HEK293T (cell line): ENCODE measurements at regions not wholly inside any gene's neighbourhood (a gene's known extent, or its start where the extent isn't known, plus 50 kb on each side); places are given as distances from the start of the nearest gene placed in this dataset.
"Not testable (repeated sequence)": the region's sequence is repeated elsewhere in the genome, so short reads cannot be mapped to it uniquely, and the experiment has no call there.

Experiments used
- CTCF ChIA-PET: fragments of 350-600 bp; formaldehyde crosslinking; extraction: SDS; loops from one replicate; lab custom pipeline; 2021; ENCODE audit warnings: antibody characterized with exemption, inconsistent platforms; lab: Yijun Ruan, JAX
- POLR2A ChIA-PET: fragments of 350-600 bp; formaldehyde crosslinking; extraction: SDS; loops from one replicate; lab custom pipeline; 2020; ENCODE audit warnings: antibody characterized with exemption, inconsistent platforms; lab: Yijun Ruan, JAX
- DNase-seq: peaks from one replicate; pipeline ENCODE4 v3.0.0; 2012; ENCODE audit warnings: mixed read lengths; ENCODE audit errors: extremely low spot score
- ARNT ChIP-seq: fragments of 450-650 bp; IDR thresholded peaks from 2 replicates; pipeline ENCODE4 v1.6.1; 2017; ENCODE audit warnings: mild to moderate bottlenecking
- BHLHE40 ChIP-seq: fragments of 450-650 bp; IDR thresholded peaks from 2 replicates; pipeline ENCODE4 v1.6.1; 2016; ENCODE audit warnings: mild to moderate bottlenecking, moderate library complexity, borderline replicate concordance
- CTBP1 ChIP-seq: fragments of 450-650 bp; IDR thresholded peaks from 2 replicates; pipeline ENCODE4 v1.6.1; 2016; ENCODE audit warnings: borderline replicate concordance
- ELF4 ChIP-seq: fragments of 450-650 bp; IDR thresholded peaks from 2 replicates; pipeline ENCODE4 v1.6.1; 2017; ENCODE audit warnings: antibody characterized with exemption
- FOXA1 ChIP-seq: fragments of 450-650 bp; IDR thresholded peaks from 2 replicates; pipeline ENCODE4 v1.6.1; 2016; ENCODE audit warnings: mild to moderate bottlenecking
- FOXK2 ChIP-seq: fragments of 450-650 bp; IDR thresholded peaks from 2 replicates; pipeline ENCODE4 v1.6.1; 2016; ENCODE audit warnings: mild to moderate bottlenecking
- FOXM1 ChIP-seq: fragments of 450-650 bp; IDR thresholded peaks from 2 replicates; pipeline ENCODE4 v1.6.1; 2017; ENCODE audit warnings: mild to moderate bottlenecking, borderline replicate concordance
- HDGF ChIP-seq: fragments of 450-650 bp; IDR thresholded peaks from 2 replicates; pipeline ENCODE4 v1.6.1; 2017; ENCODE audit warnings: antibody characterized with exemption, borderline replicate concordance
- L3MBTL2 ChIP-seq: fragments of 450-650 bp; conservative IDR thresholded peaks from 2 replicates; pipeline ENCODE4 v1.6.1; 2016; ENCODE audit warnings: mild to moderate bottlenecking
- LEF1 ChIP-seq: fragments of 450-650 bp; IDR thresholded peaks from 2 replicates; pipeline ENCODE4 v1.6.1; 2017; ENCODE audit warnings: mild to moderate bottlenecking, borderline replicate concordance
- NFRKB ChIP-seq: fragments of 450-650 bp; IDR thresholded peaks from 2 replicates; pipeline ENCODE4 v1.6.1; 2016; ENCODE audit warnings: mild to moderate bottlenecking, moderate library complexity
- SP1 ChIP-seq: fragments of 450-650 bp; IDR thresholded peaks from 2 replicates; pipeline ENCODE4 v1.6.1; 2017
- SUZ12 ChIP-seq: fragments of 450-650 bp; IDR thresholded peaks from 2 replicates; pipeline ENCODE4 v1.6.1; 2016; ENCODE audit warnings: mild to moderate bottlenecking
- TARDBP ChIP-seq: fragments of 450-650 bp; IDR thresholded peaks from 2 replicates; pipeline ENCODE4 v1.6.1; 2016
- ZNF384 ChIP-seq: fragments of 450-650 bp; IDR thresholded peaks from 2 replicates; pipeline ENCODE4 v1.6.1; 2016
- TF ChIP-seq, protein P1 (sequence below): fragments of 450-650 bp; IDR thresholded peaks from 2 replicates; pipeline ENCODE4 v1.6.1; 2016

DNA sequence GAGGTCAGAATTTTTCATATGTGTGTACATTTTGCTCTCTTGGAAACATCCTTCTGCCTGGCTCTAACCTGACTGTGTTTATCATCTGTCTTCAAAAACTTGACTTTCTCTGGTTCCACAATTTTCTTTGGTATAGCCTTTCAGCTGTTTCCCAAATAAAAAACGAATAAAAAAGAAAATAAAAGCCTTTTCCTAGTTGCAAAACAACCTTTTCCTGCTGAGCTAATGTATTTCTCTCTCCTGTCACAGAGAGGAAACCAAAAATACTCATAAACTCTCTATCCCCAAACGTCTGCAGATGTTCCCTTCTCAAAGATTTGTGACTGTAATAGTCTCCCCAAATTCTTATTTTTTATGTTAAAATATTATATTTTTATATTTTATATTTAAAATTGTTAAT is 505.3 kb upstream of the SLC39A10 start:
- POLR2A ChIA-PET, result no interaction called here
- CTCF ChIA-PET, result no interaction called here
- TF ChIP-seq ZNF384, result no peak
- no peak for DNase-seq

DNA sequence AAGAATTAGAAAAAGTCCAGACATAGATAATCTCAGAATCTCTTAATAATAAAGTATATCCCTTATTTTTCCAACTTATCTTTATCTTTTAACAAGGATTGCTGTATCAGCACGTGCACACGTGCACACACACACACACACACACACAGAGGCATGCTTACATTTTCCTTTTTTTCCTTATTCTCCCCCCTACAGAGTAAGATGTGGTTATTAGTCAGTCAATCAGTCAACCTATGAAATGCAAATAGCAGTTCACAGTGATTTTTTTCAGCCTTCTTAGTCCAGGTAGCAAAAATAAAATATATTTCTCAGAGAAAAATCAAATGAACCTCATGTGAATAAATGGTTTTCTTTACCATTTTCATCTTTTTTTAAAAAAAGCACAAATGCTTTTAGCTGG is 506.2 kb upstream of the SLC39A10 start:
- POLR2A ChIA-PET, result no interaction called here
- no peak for TF ChIP-seq ELF4
- no peak for TF ChIP-seq L3MBTL2
- no peak for TF ChIP-seq TARDBP
- no peak for TF ChIP-seq BHLHE40
- no peak for TF ChIP-seq NFRKB
- TF ChIP-seq LEF1, result no peak
- no peak for TF ChIP-seq FOXM1
- no peak for TF ChIP-seq FOXA1
- no peak for TF ChIP-seq FOXK2
- TF ChIP-seq HDGF, result no peak
- no peak for TF ChIP-seq ARNT
- no peak for TF ChIP-seq SP1
- TF ChIP-seq, protein P1, sequence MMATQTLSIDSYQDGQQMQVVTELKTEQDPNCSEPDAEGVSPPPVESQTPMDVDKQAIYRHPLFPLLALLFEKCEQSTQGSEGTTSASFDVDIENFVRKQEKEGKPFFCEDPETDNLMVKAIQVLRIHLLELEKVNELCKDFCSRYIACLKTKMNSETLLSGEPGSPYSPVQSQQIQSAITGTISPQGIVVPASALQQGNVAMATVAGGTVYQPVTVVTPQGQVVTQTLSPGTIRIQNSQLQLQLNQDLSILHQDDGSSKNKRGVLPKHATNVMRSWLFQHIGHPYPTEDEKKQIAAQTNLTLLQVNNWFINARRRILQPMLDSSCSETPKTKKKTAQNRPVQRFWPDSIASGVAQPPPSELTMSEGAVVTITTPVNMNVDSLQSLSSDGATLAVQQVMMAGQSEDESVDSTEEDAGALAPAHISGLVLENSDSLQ, result no peak
- no peak for TF ChIP-seq CTBP1
- no peak for TF ChIP-seq ZNF384
- no peak for TF ChIP-seq SUZ12
- no peak for DNase-seq
- CTCF ChIA-PET, result no interaction called here

DNA sequence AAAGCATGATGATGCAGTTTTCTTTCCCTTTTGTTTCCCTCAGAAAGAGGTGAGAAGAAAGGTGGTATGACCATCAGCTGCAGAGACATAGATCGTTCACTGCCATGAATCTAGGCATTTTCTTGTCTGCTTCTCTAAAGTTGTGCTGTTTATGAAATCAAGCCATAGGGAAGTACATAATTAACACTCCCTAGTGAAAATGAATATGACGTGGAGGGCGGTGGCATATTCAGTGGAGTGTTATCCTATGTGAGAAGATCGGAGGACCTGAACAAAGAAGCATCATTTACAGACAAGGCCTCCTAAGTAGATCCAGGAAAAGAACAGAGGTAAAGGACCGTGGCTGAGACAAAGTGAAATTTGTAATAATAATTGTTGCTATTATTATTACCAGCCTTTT is 509.0 kb upstream of the SLC39A10 start:
- DNase-seq, result no peak
- POLR2A ChIA-PET, result no interaction called here
- TF ChIP-seq LEF1 (no peak), FOXK2 (no peak), TARDBP (no peak), ARNT (no peak), FOXA1 (no peak), BHLHE40 (no peak), CTBP1 (no peak), ELF4 (no peak), FOXM1 (no peak), HDGF (no peak), ZNF384 (no peak), L3MBTL2 (no peak), SUZ12 (no peak), NFRKB (no peak), SP1 (no peak)
- TF ChIP-seq, protein P1, result no peak
- CTCF ChIA-PET, result no interaction called here

DNA sequence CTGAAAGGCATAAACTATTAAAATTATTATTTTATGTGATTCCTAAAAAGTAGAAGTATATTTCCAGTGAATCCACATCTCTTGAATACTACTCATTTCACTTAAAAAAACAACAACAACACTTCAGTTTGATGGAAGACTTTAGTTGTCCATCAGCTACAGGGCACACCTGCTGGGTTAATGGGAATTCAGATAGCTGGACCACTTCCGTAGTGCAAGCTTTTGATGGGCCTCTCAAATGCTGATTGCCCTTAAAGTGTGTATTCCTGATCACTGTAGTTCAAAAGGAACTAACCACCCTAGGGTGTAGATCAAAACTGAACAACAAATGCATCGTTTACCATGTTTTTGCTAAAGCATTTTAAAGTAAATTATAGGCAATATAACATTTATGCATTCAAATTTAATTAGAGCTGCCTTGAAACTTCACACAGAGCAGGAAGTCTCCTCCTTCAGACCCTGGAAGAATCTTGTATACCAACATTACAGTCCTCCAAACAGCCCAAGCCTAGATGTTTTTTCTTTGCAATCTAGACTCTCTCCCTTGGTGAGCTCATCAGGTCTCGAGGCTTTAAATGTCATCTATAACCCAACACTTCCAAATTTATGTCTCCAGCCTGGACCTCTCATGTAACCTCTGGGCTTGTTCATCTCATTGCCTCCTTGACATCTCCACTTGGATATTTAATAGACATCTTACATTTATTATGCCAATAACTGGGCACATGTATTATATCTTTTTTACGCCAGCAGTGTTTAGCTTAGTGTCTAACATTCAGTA is 510.1 kb upstream of the SLC39A10 start:
- TF ChIP-seq NFRKB (no peak), FOXM1 (no peak), L3MBTL2 (no peak), FOXA1 (no peak), CTBP1 (no peak)
- TF ChIP-seq, protein P1, result 0 out of 2 replicates have a peak, but pooled peaks have one; percentile 40
- peak; percentile 6 for DNase-seq
- CTCF ChIA-PET, result interaction anchor here (0.6 kb wide), 1 partner anchor 17 kb away, joined by 3 read pairs; no protein-coding TSS in a partner anchor
- POLR2A ChIA-PET, result no interaction called here

DNA sequence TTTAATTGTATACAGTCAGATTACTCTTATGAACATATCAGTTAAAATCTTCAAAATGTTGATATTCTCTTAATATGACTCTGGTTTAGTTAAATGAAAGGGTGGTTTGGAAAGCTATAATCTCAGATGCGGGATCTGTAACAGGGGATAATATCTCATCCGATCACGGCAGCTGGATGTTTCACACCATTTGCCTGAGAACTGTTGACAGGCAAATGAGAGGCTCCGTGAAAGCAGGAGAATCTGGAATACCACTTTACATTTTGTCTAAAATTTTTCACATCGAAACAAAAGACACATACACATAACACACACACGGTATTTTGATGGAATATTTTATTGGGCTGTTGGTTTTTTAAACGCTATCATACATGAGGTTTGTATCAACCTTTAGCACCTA is 518.6 kb upstream of the SLC39A10 start:
- CTCF ChIA-PET, result no interaction called here
- TF ChIP-seq ELF4 (no peak), TARDBP (no peak), LEF1 (no peak), ARNT (no peak), L3MBTL2 (no peak), SUZ12 (no peak), FOXM1 (no peak), CTBP1 (no peak), NFRKB (no peak)
- TF ChIP-seq, protein P1, result no peak
- POLR2A ChIA-PET, result no interaction called here
- DNase-seq, result no peak

DNA sequence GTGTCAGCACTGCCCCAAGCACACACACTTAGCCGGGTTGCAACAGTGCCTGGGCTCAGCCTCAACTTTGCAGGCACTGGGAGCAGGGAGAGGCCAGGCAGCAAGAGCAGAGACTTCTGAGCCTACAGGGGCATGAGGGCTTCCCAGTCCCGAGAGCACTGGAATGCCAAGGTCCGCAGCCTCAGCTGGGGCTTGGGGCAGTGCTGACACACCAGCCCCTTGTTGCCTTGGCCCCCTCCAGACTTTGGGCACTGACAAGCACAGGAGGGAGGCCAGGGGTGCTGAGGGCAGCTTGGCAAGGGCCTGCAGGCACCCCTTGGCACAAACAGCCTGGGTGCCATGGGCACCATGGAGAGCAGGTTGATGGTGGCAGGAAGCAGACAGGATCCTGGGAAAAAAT is 531.1 kb upstream of the SLC39A10 start:
- POLR2A ChIA-PET, CTCF ChIA-PET, DNase-seq: not testable (repeated sequence)
